HEK293 (cell line): ENCODE measurements at regions not wholly inside any gene's neighbourhood (a gene's known extent, or its start where the extent isn't known, plus 50 kb on each side); places are given as distances from the start of the nearest gene placed in this dataset.

ENCODE experiments used
- CTCF ChIA-PET: fragments of 350-600 bp; formaldehyde crosslinking; extraction: SDS; loops from one replicate; lab custom pipeline; 2021; ENCODE audit warnings: antibody characterized with exemption; lab: Yijun Ruan, JAX
- POLR2A ChIA-PET: fragments of 300-600 bp; formaldehyde crosslinking; extraction: SDS; loops from one replicate; lab custom pipeline; 2020; ENCODE audit warnings: antibody characterized with exemption, inconsistent platforms; lab: Yijun Ruan, JAX
- H3K27ac ChIP-seq: fragments of 200-500 bp; sonication (Bioruptor generic); 2 replicates; pipeline ENCODE4 v1.5.1; 2014; ENCODE audit warnings: low read depth, low read length, control low read depth, inconsistent platforms; ENCODE audit errors: extremely low read depth
- H3K36me3 ChIP-seq, 2 experiments: fragments of 200-500 bp in 1 of 2; sonication (Bioruptor generic) in 1 of 2; 1 replicate in 1 of 2; 2 replicates in 1 of 2; pipeline ENCODE4 v1.5.1; 2014 to 2017; ENCODE audit warnings: inconsistent platforms in 2 of 2, low read length in 2 of 2; ENCODE audit not compliant: control insufficient read depth in 2 of 2, insufficient read depth in 1 of 2
- H3K4me1 ChIP-seq: fragments of 200-500 bp; sonication (Bioruptor generic); 2 replicates; pipeline ENCODE4 v1.5.1; 2014; ENCODE audit warnings: mild to moderate bottlenecking, low read length, inconsistent platforms; ENCODE audit not compliant: control insufficient read depth, insufficient read depth
- H3K4me3 ChIP-seq: 2 replicates; pipeline ENCODE4 v1.5.1; 2011; ENCODE audit warnings: low read depth, mild to moderate bottlenecking, control low read depth, low read length, moderate library complexity
- H3K9me3 ChIP-seq: fragments of 200-500 bp; sonication (Bioruptor generic); 2 replicates; pipeline ENCODE4 v1.5.1; 2014; ENCODE audit warnings: low read depth, low read length, inconsistent platforms; ENCODE audit not compliant: control insufficient read depth, insufficient read depth
- GLI2 ChIP-seq: fragments of 450-650 bp; formaldehyde crosslinking; IDR thresholded peaks from 2 replicates; pipeline ENCODE4; 2017; ENCODE audit warnings: missing biosample characterization, missing genetic modification characterization, low read depth, borderline replicate concordance
- HOXD13 ChIP-seq: sonication (generic); formaldehyde crosslinking; IDR thresholded peaks from 2 replicates; pipeline ENCODE4 v1.8.0; 2022; ENCODE audit warnings: missing genetic modification reagents, borderline replicate concordance
- KLF8 ChIP-seq: fragments of 450-650 bp; formaldehyde crosslinking; IDR thresholded peaks from 2 replicates; pipeline ENCODE4 v1.5.1; 2016; ENCODE audit warnings: missing biosample characterization, missing genetic modification characterization
- PRDM4 ChIP-seq: fragments of 450-650 bp; formaldehyde crosslinking; IDR thresholded peaks from 2 replicates; pipeline ENCODE4 v1.5.1; 2017; ENCODE audit warnings: missing biosample characterization, missing genetic modification characterization
- ZBTB11 ChIP-seq: fragments of 450-650 bp; formaldehyde crosslinking; conservative IDR thresholded peaks from 2 replicates; pipeline ENCODE4 v1.5.1; 2016; ENCODE audit warnings: low read depth, missing biosample characterization, missing genetic modification characterization
- ZFP3 ChIP-seq: fragments of 450-650 bp; formaldehyde crosslinking; IDR thresholded peaks from 2 replicates; pipeline ENCODE4 v1.5.1; 2016; ENCODE audit warnings: low read depth, missing biosample characterization, missing genetic modification characterization
- ZFP37 ChIP-seq: fragments of 450-650 bp; formaldehyde crosslinking; IDR thresholded peaks from 2 replicates; pipeline ENCODE4 v1.5.1; 2016; ENCODE audit warnings: missing biosample characterization, missing genetic modification characterization
- ZIC2 ChIP-seq: fragments of 450-650 bp; formaldehyde crosslinking; IDR thresholded peaks from 2 replicates; pipeline ENCODE4 v1.5.1; 2016; ENCODE audit warnings: missing biosample characterization, missing genetic modification characterization
- ZNF121 ChIP-seq: fragments of 450-650 bp; formaldehyde crosslinking; IDR thresholded peaks from 2 replicates; pipeline ENCODE4 v1.5.1; 2016; ENCODE audit warnings: missing biosample characterization, missing genetic modification characterization
- ZNF138 ChIP-seq: fragments of 450-650 bp; formaldehyde crosslinking; IDR thresholded peaks from 2 replicates; pipeline ENCODE4 v1.5.1; 2016; ENCODE audit warnings: missing biosample characterization, missing genetic modification characterization, borderline replicate concordance
- ZNF155 ChIP-seq: fragments of 450-650 bp; formaldehyde crosslinking; IDR thresholded peaks from 2 replicates; pipeline ENCODE4 v1.5.1; 2016; ENCODE audit warnings: missing biosample characterization, missing genetic modification characterization
- ZNF184 ChIP-seq: fragments of 450-650 bp; IDR thresholded peaks from 2 replicates; pipeline ENCODE4 v1.5.1; 2018; ENCODE audit warnings: missing biosample characterization, mild to moderate bottlenecking, missing genetic modification characterization
- ZNF19 ChIP-seq: fragments of 450-650 bp; formaldehyde crosslinking; IDR thresholded peaks from 2 replicates; pipeline ENCODE4; 2016; ENCODE audit warnings: missing biosample characterization, missing genetic modification characterization, low read depth
- ZNF202 ChIP-seq: fragments of 450-650 bp; formaldehyde crosslinking; IDR thresholded peaks from 2 replicates; pipeline ENCODE4 v1.5.1; 2016; ENCODE audit warnings: missing biosample characterization, missing genetic modification characterization, borderline replicate concordance
- ZNF341 ChIP-seq: fragments of 450-650 bp; formaldehyde crosslinking; IDR thresholded peaks from 2 replicates; pipeline ENCODE4; 2016; ENCODE audit warnings: low read depth, missing biosample characterization, missing genetic modification characterization
- ZNF37A ChIP-seq: fragments of 450-650 bp; IDR thresholded peaks from 2 replicates; pipeline ENCODE4 v1.5.1; 2018; ENCODE audit warnings: missing biosample characterization, missing genetic modification characterization
- ZNF654 ChIP-seq: fragments of 450-650 bp; formaldehyde crosslinking; IDR thresholded peaks from 2 replicates; pipeline ENCODE4 v1.5.1; 2016; ENCODE audit warnings: low read depth, missing biosample characterization, missing genetic modification characterization
- ZNF707 ChIP-seq: fragments of 450-650 bp; formaldehyde crosslinking; IDR thresholded peaks from 2 replicates; pipeline ENCODE4 v1.5.1; 2016; ENCODE audit warnings: missing biosample characterization, missing genetic modification characterization
- ZNF747 ChIP-seq: fragments of 450-650 bp; formaldehyde crosslinking; IDR thresholded peaks from 2 replicates; pipeline ENCODE4 v1.5.1; 2016; ENCODE audit warnings: missing biosample characterization, missing genetic modification characterization
- ZNF777 ChIP-seq: fragments of 450-650 bp; formaldehyde crosslinking; IDR thresholded peaks from 2 replicates; pipeline ENCODE4 v1.5.1; 2017; ENCODE audit warnings: missing biosample characterization, missing genetic modification characterization, borderline replicate concordance
- TF ChIP-seq, protein P1 (sequence below): fragments of 450-650 bp; formaldehyde crosslinking; IDR thresholded peaks from 2 replicates; pipeline ENCODE4 v1.5.1; 2016; ENCODE audit warnings: missing biosample characterization, missing genetic modification characterization, low read depth
- TF ChIP-seq, protein P2 (sequence below): fragments of 450-650 bp; formaldehyde crosslinking; IDR thresholded peaks from 2 replicates; pipeline ENCODE4 v1.5.1; 2017; ENCODE audit warnings: missing biosample characterization, missing genetic modification characterization
- TF ChIP-seq, protein P3 (sequence below): fragments of 450-650 bp; formaldehyde crosslinking; IDR thresholded peaks from 2 replicates; pipeline ENCODE4 v1.5.1; 2016; ENCODE audit warnings: missing biosample characterization, missing genetic modification characterization, borderline replicate concordance

DNA sequence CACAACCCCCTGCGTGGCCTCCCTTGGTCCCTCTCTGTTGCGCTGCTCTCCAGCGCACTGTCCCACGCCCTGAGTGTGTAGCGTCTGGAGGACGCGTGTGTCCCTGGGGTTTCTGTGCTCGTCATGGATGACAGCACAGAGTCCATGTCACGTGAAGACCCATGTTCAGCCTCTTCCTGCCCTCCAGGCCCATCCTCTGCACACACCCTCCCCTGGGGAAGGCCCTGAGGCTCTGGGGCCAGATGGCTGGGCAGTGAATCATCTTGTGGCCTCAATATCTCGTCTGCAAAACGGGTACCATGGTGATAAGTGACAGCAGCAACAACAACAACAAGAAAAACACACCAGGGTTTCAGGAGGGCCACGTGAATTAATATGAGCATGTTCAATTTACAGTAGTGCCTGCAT, 71.5 kb upstream of the ARHGEF7 start:
- no peaks in the 10 kb centered on the region for H3K36me3 ChIP-seq
- POLR2A ChIA-PET: no interaction called here
- no peak overlapping the region for H3K27ac ChIP-seq
- TF ChIP-seq ZNF341 (tag by site-specific recombination): no peak
- no peak for TF ChIP-seq ZIC2 (tag by site-specific recombination)
- no peak for TF ChIP-seq ZNF121 (tag by site-specific recombination)
- no peak for TF ChIP-seq ZNF654 (tag by site-specific recombination)
- no peak for TF ChIP-seq KLF8 (tag by site-specific recombination)
- TF ChIP-seq, protein P1, sequence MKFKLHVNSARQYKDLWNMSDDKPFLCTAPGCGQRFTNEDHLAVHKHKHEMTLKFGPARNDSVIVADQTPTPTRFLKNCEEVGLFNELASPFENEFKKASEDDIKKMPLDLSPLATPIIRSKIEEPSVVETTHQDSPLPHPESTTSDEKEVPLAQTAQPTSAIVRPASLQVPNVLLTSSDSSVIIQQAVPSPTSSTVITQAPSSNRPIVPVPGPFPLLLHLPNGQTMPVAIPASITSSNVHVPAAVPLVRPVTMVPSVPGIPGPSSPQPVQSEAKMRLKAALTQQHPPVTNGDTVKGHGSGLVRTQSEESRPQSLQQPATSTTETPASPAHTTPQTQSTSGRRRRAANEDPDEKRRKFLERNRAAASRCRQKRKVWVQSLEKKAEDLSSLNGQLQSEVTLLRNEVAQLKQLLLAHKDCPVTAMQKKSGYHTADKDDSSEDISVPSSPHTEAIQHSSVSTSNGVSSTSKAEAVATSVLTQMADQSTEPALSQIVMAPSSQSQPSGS (tag by site-specific recombination): no peak
- TF ChIP-seq ZNF138: no peak
- TF ChIP-seq ZNF777: no peak
- TF ChIP-seq ZNF202 (tag by site-specific recombination): no peak
- TF ChIP-seq, protein P2, sequence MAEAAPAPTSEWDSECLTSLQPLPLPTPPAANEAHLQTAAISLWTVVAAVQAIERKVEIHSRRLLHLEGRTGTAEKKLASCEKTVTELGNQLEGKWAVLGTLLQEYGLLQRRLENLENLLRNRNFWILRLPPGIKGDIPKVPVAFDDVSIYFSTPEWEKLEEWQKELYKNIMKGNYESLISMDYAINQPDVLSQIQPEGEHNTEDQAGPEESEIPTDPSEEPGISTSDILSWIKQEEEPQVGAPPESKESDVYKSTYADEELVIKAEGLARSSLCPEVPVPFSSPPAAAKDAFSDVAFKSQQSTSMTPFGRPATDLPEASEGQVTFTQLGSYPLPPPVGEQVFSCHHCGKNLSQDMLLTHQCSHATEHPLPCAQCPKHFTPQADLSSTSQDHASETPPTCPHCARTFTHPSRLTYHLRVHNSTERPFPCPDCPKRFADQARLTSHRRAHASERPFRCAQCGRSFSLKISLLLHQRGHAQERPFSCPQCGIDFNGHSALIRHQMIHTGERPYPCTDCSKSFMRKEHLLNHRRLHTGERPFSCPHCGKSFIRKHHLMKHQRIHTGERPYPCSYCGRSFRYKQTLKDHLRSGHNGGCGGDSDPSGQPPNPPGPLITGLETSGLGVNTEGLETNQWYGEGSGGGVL: no peak
- TF ChIP-seq ZNF184 (tag by site-specific recombination): no peak
- TF ChIP-seq ZFP3 (tag by site-specific recombination): no peak
- TF ChIP-seq ZBTB11: no peak
- no peak overlapping the region for H3K4me3 ChIP-seq
- no peaks in the 10 kb centered on the region for H3K4me1 ChIP-seq
- CTCF ChIA-PET: no interaction called here
- no peaks in the 10 kb centered on the region for H3K9me3 ChIP-seq

DNA sequence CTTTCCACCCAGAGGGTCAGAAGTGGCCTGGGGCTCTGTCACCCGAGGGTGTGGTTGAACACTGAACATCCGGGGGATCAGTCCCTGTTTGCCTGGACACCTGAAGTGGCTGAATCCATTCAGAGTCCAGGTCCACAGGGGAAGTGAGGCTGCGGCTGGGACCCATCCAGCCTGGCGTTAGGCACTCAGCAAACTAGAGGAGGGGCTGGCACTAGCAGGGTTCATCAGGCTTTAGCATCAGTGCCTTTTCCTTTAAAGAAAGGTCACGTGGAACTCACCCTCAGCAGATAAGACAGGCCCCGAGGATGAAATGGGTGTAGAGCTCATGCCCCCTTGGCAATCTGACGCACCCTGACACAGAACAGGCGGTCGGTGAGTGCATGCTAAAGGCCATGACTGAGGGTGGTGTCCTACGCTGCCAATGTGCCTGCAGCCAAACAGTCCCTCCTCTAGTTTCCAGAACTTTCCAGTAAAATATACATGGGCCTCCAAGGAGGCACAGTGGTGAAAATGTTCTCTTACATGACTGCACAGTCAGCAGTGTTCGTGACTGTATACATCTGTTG, 72.4 kb upstream of the ARHGEF7 start:
- TF ChIP-seq ZNF155 (tag by site-specific recombination): no peak
- no peak for TF ChIP-seq ZNF747
- TF ChIP-seq GLI2 (tag by site-specific recombination): no peak
- TF ChIP-seq ZNF19: no peak
- no peak for TF ChIP-seq ZNF37A (tag by site-specific recombination)
- TF ChIP-seq ZNF707: no peak
- TF ChIP-seq ZNF341 (tag by site-specific recombination): no peak
- TF ChIP-seq ZNF184 (tag by site-specific recombination): no peak
- no peak for TF ChIP-seq HOXD13
- no peak for TF ChIP-seq ZFP37 (tag by site-specific recombination)
- TF ChIP-seq PRDM4 (tag by site-specific recombination): no peak
- TF ChIP-seq, protein P3, sequence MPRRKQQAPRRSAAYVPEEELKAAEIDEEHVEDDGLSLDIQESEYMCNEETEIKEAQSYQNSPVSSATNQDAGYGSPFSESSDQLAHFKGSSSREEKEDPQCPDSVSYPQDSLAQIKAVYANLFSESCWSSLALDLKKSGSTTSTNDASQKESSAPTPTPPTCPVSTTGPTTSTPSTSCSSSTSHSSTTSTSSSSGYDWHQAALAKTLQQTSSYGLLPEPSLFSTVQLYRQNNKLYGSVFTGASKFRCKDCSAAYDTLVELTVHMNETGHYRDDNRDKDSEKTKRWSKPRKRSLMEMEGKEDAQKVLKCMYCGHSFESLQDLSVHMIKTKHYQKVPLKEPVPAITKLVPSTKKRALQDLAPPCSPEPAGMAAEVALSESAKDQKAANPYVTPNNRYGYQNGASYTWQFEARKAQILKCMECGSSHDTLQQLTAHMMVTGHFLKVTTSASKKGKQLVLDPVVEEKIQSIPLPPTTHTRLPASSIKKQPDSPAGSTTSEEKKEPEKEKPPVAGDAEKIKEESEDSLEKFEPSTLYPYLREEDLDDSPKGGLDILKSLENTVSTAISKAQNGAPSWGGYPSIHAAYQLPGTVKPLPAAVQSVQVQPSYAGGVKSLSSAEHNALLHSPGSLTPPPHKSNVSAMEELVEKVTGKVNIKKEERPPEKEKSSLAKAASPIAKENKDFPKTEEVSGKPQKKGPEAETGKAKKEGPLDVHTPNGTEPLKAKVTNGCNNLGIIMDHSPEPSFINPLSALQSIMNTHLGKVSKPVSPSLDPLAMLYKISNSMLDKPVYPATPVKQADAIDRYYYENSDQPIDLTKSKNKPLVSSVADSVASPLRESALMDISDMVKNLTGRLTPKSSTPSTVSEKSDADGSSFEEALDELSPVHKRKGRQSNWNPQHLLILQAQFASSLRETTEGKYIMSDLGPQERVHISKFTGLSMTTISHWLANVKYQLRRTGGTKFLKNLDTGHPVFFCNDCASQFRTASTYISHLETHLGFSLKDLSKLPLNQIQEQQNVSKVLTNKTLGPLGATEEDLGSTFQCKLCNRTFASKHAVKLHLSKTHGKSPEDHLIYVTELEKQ (tag by site-specific recombination): no peak
- TF ChIP-seq, all 188 proteins: peak for 0
- Histone ChIP-seq H3K9me3 (no peaks in the 10 kb centered on the region), H3K27ac (no peak overlapping the region), H3K4me3 (no peak overlapping the region), H3K36me3 (no peaks in the 10 kb centered on the region), H3K4me1 (no peaks in the 10 kb centered on the region)
- ChIA-PET CTCF (no interaction called here), POLR2A (no interaction called here)
